ENCODE measurements at regions not wholly inside any gene's neighbourhood (a gene's known extent, or its start where the extent isn't known, plus 50 kb on each side); places are given as distances from the start of the nearest gene placed in this dataset.

GRCh38 chr5:173429489-173430150 lies 101.4 kb upstream of the STC2 start:
- no peaks in the 10 kb centered on the region for H3K9me1 ChIP-seq (replicated peaks; ENCODE audit: control insufficient read depth, extremely low read depth, insufficient read depth, low read length)
- dilution Hi-C loops (cut with MboI; ENCODE audit: extremely low pct_ligation_motif_present, low sequenced_read_pairs) (no loop called here), intact Hi-C loops (cut with micrococcal nuclease) (no loop called here)
- H3K27ac ChIP-seq (ENCODE audit: insufficient read depth, low read depth, low read length), result no peak overlapping the region
- H3K4me2 ChIP-seq (ENCODE audit: insufficient read depth, low read length), result no peak overlapping the region
- H4K20me1 ChIP-seq (replicated peaks; ENCODE audit: control insufficient read depth, extremely low read depth, insufficient read depth, low read length), result no peaks in the 10 kb centered on the region
- H3K9me3 ChIP-seq (replicated peaks; ENCODE audit: control insufficient read depth, insufficient read depth, low read length), result no peaks in the 10 kb centered on the region
- H3K27me3 ChIP-seq (ENCODE audit: control insufficient read depth in 2 of 2, insufficient read depth in 2 of 2, low read length in 2 of 2), result no peaks in the 10 kb centered on the region
- H3K4me3 ChIP-seq (replicated peaks in 1 of 3; ENCODE audit: insufficient read depth in 1 of 3, low read depth in 1 of 3, low read length in 3 of 3), result no peak overlapping the region
- no peak for DNase-seq (ENCODE audit: low read depth, low spot score)
- POLR2A ChIA-PET, result no interaction called here
- no peak for TF ChIP-seq POLR2A (IDR thresholded peaks at IDR 0.05; ENCODE audit: low read depth, low read length)
- TF ChIP-seq MYC (IDR thresholded peaks at IDR 0.05; ENCODE audit: low read depth, low read length), result no peak
- CTCF ChIA-PET, result interaction anchor here (1.1 kb wide), 1 partner anchor 153 kb away, joined by 3 read pairs; no protein-coding TSS in a partner anchor
- H3K9ac ChIP-seq (replicated peaks; ENCODE audit: extremely low read depth, insufficient read depth, low read length), result no peak overlapping the region
- no peaks in the 10 kb centered on the region for H3K79me2 ChIP-seq (ENCODE audit: control insufficient read depth, insufficient read depth, low read length)
- H3K4me1 ChIP-seq (ENCODE audit: control insufficient read depth, extremely low read depth, insufficient read depth, low read length), result no peaks in the 10 kb centered on the region
- H3K36me3 ChIP-seq (ENCODE audit: control insufficient read depth in 2 of 2, extremely low read depth in 1 of 2, insufficient read depth in 2 of 2, low read length in 2 of 2), result no peaks in the 10 kb centered on the region
- H2AFZ ChIP-seq (ENCODE audit: low read depth, low read length), result no peak overlapping the region
- FAIRE-seq, result no peak
- no TSS peak for BruUV-seq (replicated peaks)

GRCh38 chr5:173423452-173424117 lies 95.4 kb upstream of the STC2 start:
- POLR2A ChIA-PET, result no interaction called here
- Histone ChIP-seq H3K9ac (replicated peaks; ENCODE audit: extremely low read depth, insufficient read depth, low read length) (no peak overlapping the region), H3K9me3 (replicated peaks; ENCODE audit: control insufficient read depth, insufficient read depth, low read length) (no peaks in the 10 kb centered on the region), H3K4me1 (ENCODE audit: control insufficient read depth, extremely low read depth, insufficient read depth, low read length) (no peaks in the 10 kb centered on the region), H4K20me1 (replicated peaks; ENCODE audit: control insufficient read depth, extremely low read depth, insufficient read depth, low read length) (no peaks in the 10 kb centered on the region), H2AFZ (ENCODE audit: low read depth, low read length) (no peak overlapping the region), H3K9me1 (replicated peaks; ENCODE audit: control insufficient read depth, extremely low read depth, insufficient read depth, low read length) (no peaks in the 10 kb centered on the region), H3K27me3 (ENCODE audit: control insufficient read depth in 2 of 2, insufficient read depth in 2 of 2, low read length in 2 of 2) (no peaks in the 10 kb centered on the region), H3K4me2 (ENCODE audit: insufficient read depth, low read length) (no peak overlapping the region), H3K36me3 (ENCODE audit: control insufficient read depth in 2 of 2, extremely low read depth in 1 of 2, insufficient read depth in 2 of 2, low read length in 2 of 2) (no peaks in the 10 kb centered on the region), H3K79me2 (ENCODE audit: control insufficient read depth, insufficient read depth, low read length) (no peaks in the 10 kb centered on the region), H3K27ac (ENCODE audit: insufficient read depth, low read depth, low read length) (no peak overlapping the region), H3K4me3 (replicated peaks in 1 of 3; ENCODE audit: insufficient read depth in 1 of 3, low read depth in 1 of 3, low read length in 3 of 3) (no peak overlapping the region)
- CTCF ChIA-PET, result no interaction called here
- FAIRE-seq (no peak), DNase-seq (ENCODE audit: low read depth, low spot score) (no peak)
- dilution Hi-C loops (cut with MboI; ENCODE audit: extremely low pct_ligation_motif_present, low sequenced_read_pairs), result no loop called here
- no TSS peak for BruUV-seq (replicated peaks)
- intact Hi-C loops (cut with micrococcal nuclease), result no loop called here
- TF ChIP-seq FOS (IDR thresholded peaks at IDR 0.05; ENCODE audit: borderline replicate concordance, insufficient read depth, low read length) (no peak), EZH2 (IDR thresholded peaks at IDR 0.05; ENCODE audit: borderline replicate concordance, low read depth, low read length, severe bottlenecking) (no peak), GATA2 (IDR thresholded peaks at IDR 0.05; ENCODE audit: insufficient read depth, insufficient read length, low read depth, low read length) (no peak), MAX (IDR thresholded peaks at IDR 0.05; ENCODE audit: insufficient read depth, insufficient read length) (no peak), POLR2AphosphoS5 (IDR thresholded peaks at IDR 0.05; ENCODE audit: insufficient read depth, low read depth, low read length) (no peak), MYC (IDR thresholded peaks at IDR 0.05; ENCODE audit: low read depth, low read length) (no peak)
